ENCODE measurements at regions not wholly inside any gene's neighbourhood (a gene's known extent, or its start where the extent isn't known, plus 50 kb on each side); places are given as distances from the start of the nearest gene placed in this dataset.

DNA sequence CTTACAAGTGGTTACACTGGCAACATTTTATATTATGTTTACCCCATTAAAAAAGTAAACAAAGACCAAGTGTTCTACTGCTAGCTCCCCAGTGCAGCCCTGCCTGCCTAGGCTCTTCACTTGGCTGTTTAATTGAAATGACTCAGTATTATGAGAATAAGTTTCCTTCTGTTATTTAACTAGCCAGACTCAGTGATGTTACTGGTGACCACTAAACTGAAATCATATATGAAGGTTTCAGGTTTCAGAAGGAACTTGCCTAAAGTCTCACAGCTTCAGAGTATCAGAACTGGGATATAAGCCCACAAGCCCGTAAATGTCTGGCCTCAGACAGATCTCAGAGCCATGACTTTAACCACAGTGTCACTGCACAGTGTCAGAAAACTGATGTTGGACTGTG lies 66.8 kb upstream of the EXOC4 start:
- no peak overlapping the region for H3K4me2 ChIP-seq (replicated peaks; ENCODE audit: extremely low read depth, low read length, poor library complexity, severe bottlenecking)
- no peaks in the 10 kb centered on the region for H3K4me1 Mint-ChIP-seq

DNA sequence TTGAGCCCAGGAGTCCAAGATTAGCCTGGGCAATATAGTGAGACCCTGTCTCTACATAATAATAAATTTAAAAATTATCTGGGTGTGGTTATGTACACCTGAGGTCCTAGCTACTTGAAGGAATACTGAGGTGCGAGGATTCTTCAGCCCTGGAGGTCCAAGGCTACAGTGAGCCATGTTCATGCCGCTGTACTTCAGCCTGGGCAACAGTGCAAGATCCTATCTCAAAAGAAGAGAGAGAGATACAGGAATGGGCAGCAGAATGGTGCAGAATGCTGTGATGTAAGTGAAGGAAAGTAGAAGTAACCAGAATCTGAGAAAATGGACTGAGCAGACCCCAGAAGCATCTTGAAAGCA lies 62.7 kb upstream of the EXOC4 start:
- no peaks in the 10 kb centered on the region for H3K4me1 Mint-ChIP-seq
- 100% methylated on average over 2 of the region's 2 CpGs for WGBS (ENCODE audit: insufficient coverage)
- peaks cover 4 to 15% (median 5%) of the 10 kb centered on the region in 7 donors for H3K9me3 Mint-ChIP-seq

More for the DNA sequence above, 66.8 kb upstream of the EXOC4 start:
- WGBS (ENCODE audit: insufficient coverage) = no CpG with 5 or more reads among the region's 1 CpG
- Histone ChIP-seq H3K27me3 (ENCODE audit: control insufficient read depth in 2 of 2, insufficient read depth in 2 of 2, low read length in 2 of 2) (no peaks in the 10 kb centered on the region), H3K27ac (ENCODE audit: low read depth in 1 of 2, low read length in 2 of 2) (no peak overlapping the region), H3K9ac (ENCODE audit: insufficient read depth, low read length, poor library complexity, severe bottlenecking) (no peak overlapping the region), H3K4me1 (ENCODE audit: control insufficient read depth in 1 of 2, insufficient read depth in 2 of 2, low read length in 2 of 2) (no peaks in the 10 kb centered on the region), H3K9me3 (replicated peaks in 1 of 2; ENCODE audit: control insufficient read depth in 1 of 2, insufficient read depth in 1 of 2, low read length in 2 of 2) (no peaks in the 10 kb centered on the region), H3K79me2 (ENCODE audit: insufficient read depth, low read length) (no peaks in the 10 kb centered on the region), H3K4me3 (replicated peaks in 1 of 3; ENCODE audit: low read depth in 2 of 3, low read length in 3 of 3) (no peak overlapping the region), H2AFZ (ENCODE audit: insufficient read depth, low read depth, low read length, poor library complexity, severe bottlenecking) (no peak overlapping the region), H4K20me1 (ENCODE audit: insufficient read depth, low read length) (no peaks in the 10 kb centered on the region), H3K36me3 (replicated peaks in 1 of 2; ENCODE audit: control insufficient read depth in 1 of 2, insufficient read depth in 2 of 2, low read length in 2 of 2) (no peaks in the 10 kb centered on the region)
- Mint-ChIP-seq H3K36me3 (no peaks in the 10 kb centered on the region), H3K27me3 (ENCODE audit: low read depth in 3 of 3) (peaks cover 2 to 5% (median 4%) of the 10 kb centered on the region in 3 donors), H3K27ac (no peak overlapping the region), H3K4me3 (no peak overlapping the region), H3K9me3 (no peaks in the 10 kb centered on the region)
- TF ChIP-seq, protein P1, sequence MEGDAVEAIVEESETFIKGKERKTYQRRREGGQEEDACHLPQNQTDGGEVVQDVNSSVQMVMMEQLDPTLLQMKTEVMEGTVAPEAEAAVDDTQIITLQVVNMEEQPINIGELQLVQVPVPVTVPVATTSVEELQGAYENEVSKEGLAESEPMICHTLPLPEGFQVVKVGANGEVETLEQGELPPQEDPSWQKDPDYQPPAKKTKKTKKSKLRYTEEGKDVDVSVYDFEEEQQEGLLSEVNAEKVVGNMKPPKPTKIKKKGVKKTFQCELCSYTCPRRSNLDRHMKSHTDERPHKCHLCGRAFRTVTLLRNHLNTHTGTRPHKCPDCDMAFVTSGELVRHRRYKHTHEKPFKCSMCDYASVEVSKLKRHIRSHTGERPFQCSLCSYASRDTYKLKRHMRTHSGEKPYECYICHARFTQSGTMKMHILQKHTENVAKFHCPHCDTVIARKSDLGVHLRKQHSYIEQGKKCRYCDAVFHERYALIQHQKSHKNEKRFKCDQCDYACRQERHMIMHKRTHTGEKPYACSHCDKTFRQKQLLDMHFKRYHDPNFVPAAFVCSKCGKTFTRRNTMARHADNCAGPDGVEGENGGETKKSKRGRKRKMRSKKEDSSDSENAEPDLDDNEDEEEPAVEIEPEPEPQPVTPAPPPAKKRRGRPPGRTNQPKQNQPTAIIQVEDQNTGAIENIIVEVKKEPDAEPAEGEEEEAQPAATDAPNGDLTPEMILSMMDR (IDR thresholded peaks at IDR 0.05) = no peak
- DNase-seq = no peak
- intact Hi-C loops (cut with micrococcal nuclease) = no loop called here

More for the DNA sequence above, 62.7 kb upstream of the EXOC4 start:
- no peaks in the 10 kb centered on the region for H3K4me1 ChIP-seq (ENCODE audit: control insufficient read depth in 1 of 2, insufficient read depth in 2 of 2, low read length in 2 of 2)
- H3K4me3 ChIP-seq (replicated peaks in 1 of 3; ENCODE audit: low read depth in 2 of 3, low read length in 3 of 3) = no peak overlapping the region
- TF ChIP-seq, protein P1 (IDR thresholded peaks at IDR 0.05) = no peak
- Mint-ChIP-seq H3K4me3 (no peak overlapping the region), H3K27me3 (ENCODE audit: low read depth in 3 of 3) (peaks cover 2 to 4% (median 2%) of the 10 kb centered on the region in 3 donors), H3K36me3 (no peaks in the 10 kb centered on the region), H3K27ac (no peak overlapping the region)
- H4K20me1 ChIP-seq (ENCODE audit: insufficient read depth, low read length) = no peaks in the 10 kb centered on the region
- H3K79me2 ChIP-seq (ENCODE audit: insufficient read depth, low read length) = no peaks in the 10 kb centered on the region
- H3K27me3 ChIP-seq (ENCODE audit: control insufficient read depth in 2 of 2, insufficient read depth in 2 of 2, low read length in 2 of 2) = no peaks in the 10 kb centered on the region
- H2AFZ ChIP-seq (ENCODE audit: insufficient read depth, low read depth, low read length, poor library complexity, severe bottlenecking) = no peak overlapping the region
- intact Hi-C loops (cut with micrococcal nuclease) = no loop called here
- no peaks in the 10 kb centered on the region for H3K36me3 ChIP-seq (replicated peaks in 1 of 2; ENCODE audit: control insufficient read depth in 1 of 2, insufficient read depth in 2 of 2, low read length in 2 of 2)
- H3K9ac ChIP-seq (ENCODE audit: insufficient read depth, low read length, poor library complexity, severe bottlenecking) = no peak overlapping the region
- no peak for DNase-seq
- no peak overlapping the region for H3K27ac ChIP-seq (ENCODE audit: low read depth in 1 of 2, low read length in 2 of 2)
- peaks cover 0 to 21% of the 10 kb centered on the region in 2 donors for H3K9me3 ChIP-seq (replicated peaks in 1 of 2; ENCODE audit: control insufficient read depth in 1 of 2, insufficient read depth in 1 of 2, low read length in 2 of 2)
- H3K4me2 ChIP-seq (replicated peaks; ENCODE audit: extremely low read depth, low read length, poor library complexity, severe bottlenecking) = no peak overlapping the region
